SK-N-SH (cell line): ENCODE measurements at regions not wholly inside any gene's neighbourhood (a gene's known extent, or its start where the extent isn't known, plus 50 kb on each side); places are given as distances from the start of the nearest gene placed in this dataset.

Experiments
- CTCF ChIA-PET: fragments of 300-600, 350-600 bp; formaldehyde crosslinking; extraction: SDS; loops from one replicate; lab custom pipeline; 2021; lab: Yijun Ruan, JAX
- POLR2A ChIA-PET: fragments of 350-600 bp; sonication (Branson Sonifier 250); formaldehyde crosslinking; extraction: SDS; loops from one replicate; lab custom pipeline; 2020; ENCODE audit warnings: antibody characterized with exemption, inconsistent platforms; lab: Yijun Ruan, JAX
- DNase-seq: peaks from one replicate; pipeline ENCODE4 v3.0.0; 2012
- H2AFZ ChIP-seq: fragments of 200-600 bp; sonication (generic); 2 replicates; pipeline ENCODE4 v1.8.1; 2016; ENCODE audit warnings: antibody characterized with exemption, mild to moderate bottlenecking, low read depth
- H3F3A ChIP-seq: fragments of 200-600 bp; sonication (generic); replicated peaks from 2 replicates; pipeline ENCODE3; 2016; ENCODE audit warnings: antibody characterized with exemption, mild to moderate bottlenecking; ENCODE audit not compliant: insufficient read depth
- H3K27ac ChIP-seq, 2 experiments: fragments of 200-500 bp in 1 of 2; fragments of 200-600 bp in 1 of 2; sonication (Bioruptor generic) in 1 of 2; sonication (generic), shearing (Covaris generic) in 1 of 2; 2 replicates each; pipeline versions ENCODE4 v1.5.1 to v1.6.1; 2014 to 2016; ENCODE audit warnings: low read depth in 2 of 2, inconsistent platforms in 1 of 2, low read length in 1 of 2, mild to moderate bottlenecking in 1 of 2, mixed read lengths in 1 of 2
- H3K27me3 ChIP-seq: fragments of 200-600 bp; sonication (generic), shearing (Covaris generic); 2 replicates; pipeline ENCODE4 v1.6.1; 2016; ENCODE audit warnings: mixed run types; ENCODE audit not compliant: insufficient read depth
- H3K36me3 ChIP-seq, 2 experiments: fragments of 200-500 bp in 1 of 2; fragments of 200-600 bp in 1 of 2; sonication (Bioruptor generic) in 1 of 2; sonication (generic) in 1 of 2; replicated peaks in 1 of 2; 2 replicates each; pipeline versions ENCODE3 to v1.5.1; 2014 to 2016; ENCODE audit warnings: low read length in 1 of 2, mild to moderate bottlenecking in 1 of 2; ENCODE audit not compliant: insufficient read depth in 2 of 2, control insufficient read depth in 1 of 2
- H3K4me1 ChIP-seq, 2 experiments: fragments of 200-500 bp in 1 of 2; fragments of 200-600 bp in 1 of 2; sonication (Bioruptor generic) in 1 of 2; sonication (generic), shearing (Covaris generic) in 1 of 2; 2 replicates each; pipeline versions ENCODE4 v1.5.1 to v1.6.1; 2014 to 2016; ENCODE audit warnings: low read depth in 1 of 2, low read length in 1 of 2, mixed run types in 1 of 2; ENCODE audit not compliant: insufficient read depth in 2 of 2, control insufficient read depth in 1 of 2
- H3K4me2 ChIP-seq: fragments of 200-600 bp; sonication (generic), shearing (Covaris generic); 2 replicates; pipeline ENCODE4 v1.6.1; 2017; ENCODE audit warnings: mixed run types
- H3K4me3 ChIP-seq, 2 experiments: fragments of 200-500 bp in 1 of 2; fragments of 200-600 bp in 1 of 2; sonication (Bioruptor generic) in 1 of 2; sonication (generic), shearing (Covaris generic) in 1 of 2; 2 replicates each; pipeline versions ENCODE4 v1.5.1 to v1.8.1; 2014 to 2016; ENCODE audit warnings: low read depth in 2 of 2, inconsistent platforms in 1 of 2, low read length in 1 of 2, mild to moderate bottlenecking in 1 of 2, mixed read lengths in 1 of 2, moderate library complexity in 1 of 2
- H3K79me2 ChIP-seq: fragments of 200-600 bp; sonication (generic); 2 replicates; pipeline ENCODE4 v1.8.1; 2017; ENCODE audit warnings: mild to moderate bottlenecking; ENCODE audit not compliant: insufficient read depth
- H3K9ac ChIP-seq: fragments of 200-600 bp; sonication (generic); 2 replicates; pipeline ENCODE4 v1.6.1; 2017; ENCODE audit warnings: mixed run types
- H3K9me2 ChIP-seq: fragments of 200-600 bp; sonication (generic); 2 replicates; pipeline ENCODE4 v1.6.1; 2017; ENCODE audit warnings: mixed run types
- H3K9me3 ChIP-seq: fragments of 200-600 bp; sonication (generic); 2 replicates; pipeline ENCODE4 v1.6.1; 2017; ENCODE audit warnings: mixed run types, mild to moderate bottlenecking, moderate library complexity
- H4K20me1 ChIP-seq: fragments of 200-600 bp; sonication (generic); 2 replicates; pipeline ENCODE4 v1.6.1; 2017; ENCODE audit warnings: mild to moderate bottlenecking, mixed run types; ENCODE audit not compliant: insufficient read depth
- CHD2 ChIP-seq: fragments of 150-350 bp; IDR thresholded peaks from 2 replicates; pipeline ENCODE4 v1.6.1; 2018; ENCODE audit warnings: low read length; ENCODE audit not compliant: partially characterized antibody
- ELF1 ChIP-seq: IDR thresholded peaks from 2 replicates; pipeline ENCODE4 v1.4.0; 2012
- EP300 ChIP-seq, 2 experiments: IDR thresholded peaks; 2 replicates each; pipeline versions ENCODE4 v1.4.0 to v1.6.1; 2012; ENCODE audit warnings: borderline replicate concordance in 1 of 2, low read depth in 1 of 2, low read length in 1 of 2
- FOSL2 ChIP-seq: IDR thresholded peaks from 2 replicates; pipeline ENCODE4 v1.4.0; 2012; ENCODE audit warnings: low read depth, mild to moderate bottlenecking, moderate library complexity, borderline replicate concordance
- FOXM1 ChIP-seq: IDR thresholded peaks from 2 replicates; pipeline ENCODE4 v1.4.0; 2012; ENCODE audit warnings: low read depth, mild to moderate bottlenecking
- GABPA ChIP-seq: IDR thresholded peaks from 2 replicates; pipeline ENCODE4 v1.4.0; 2012; ENCODE audit warnings: low read depth, mild to moderate bottlenecking
- GATA2 ChIP-seq: sonication (generic); formaldehyde crosslinking; IDR thresholded peaks from 2 replicates; pipeline ENCODE4 v1.5.0; 2020; ENCODE audit warnings: mild to moderate bottlenecking, missing genetic modification reagents
- JUND ChIP-seq: IDR thresholded peaks from 2 replicates; pipeline ENCODE4 v1.4.0; 2012
- MEF2A ChIP-seq: IDR thresholded peaks from 2 replicates; pipeline ENCODE4 v1.4.0; 2012; ENCODE audit warnings: low read depth, borderline replicate concordance
- NFIC ChIP-seq: IDR thresholded peaks from 2 replicates; pipeline ENCODE4 v1.4.0; 2012; ENCODE audit warnings: borderline replicate concordance
- POLR2AphosphoS5 ChIP-seq: IDR thresholded peaks from 2 replicates; pipeline ENCODE4 v1.6.1; 2012; ENCODE audit warnings: low read depth, low read length
- RAD21 ChIP-seq: IDR thresholded peaks from 2 replicates; pipeline ENCODE4 v1.6.1; 2012; ENCODE audit warnings: mild to moderate bottlenecking, low read length
- RCOR1 ChIP-seq: fragments of 150-350 bp; IDR thresholded peaks from 2 replicates; pipeline ENCODE4 v1.6.1; 2017; ENCODE audit warnings: antibody characterized with exemption, low read length
- RFX5 ChIP-seq: IDR thresholded peaks from 2 replicates; pipeline ENCODE4 v1.6.1; 2012; ENCODE audit warnings: mild to moderate bottlenecking, improper control_type of control experiment, low read length
- SMC3 ChIP-seq: IDR thresholded peaks from 2 replicates; pipeline ENCODE4 v1.6.1; 2012; ENCODE audit warnings: low read depth, low read length, improper control_type of control experiment
- TEAD4 ChIP-seq: IDR thresholded peaks from 2 replicates; pipeline ENCODE4 v1.4.0; 2012; ENCODE audit warnings: mild to moderate bottlenecking, borderline replicate concordance; ENCODE audit not compliant: insufficient read depth
- WGBS: methylation state at CpG from one replicate; pipeline ENCODE4 v1.1.6; 2017; ENCODE audit warnings: low lambda C conversion rate; 5-methylcytosine and 5-hydroxymethylcytosine counted together
- TF ChIP-seq, protein P1 (sequence below): IDR thresholded peaks from 2 replicates; pipeline ENCODE4 v1.6.1; 2012; ENCODE audit warnings: mild to moderate bottlenecking, low read depth, low read length, moderate library complexity
- TF ChIP-seq, protein P2 (sequence below): IDR thresholded peaks from 2 replicates; pipeline ENCODE4 v1.4.0; 2012; ENCODE audit warnings: low read depth
- TF ChIP-seq, protein P3 (sequence below): IDR thresholded peaks from 2 replicates; pipeline ENCODE4 v1.4.0; 2012; ENCODE audit warnings: low read depth, borderline replicate concordance
- TF ChIP-seq, protein P4 (sequence below): fragments of 150-350 bp; IDR thresholded peaks from 2 replicates; pipeline ENCODE4 v1.6.1; 2016; ENCODE audit warnings: mild to moderate bottlenecking, low read depth, low read length

DNA sequence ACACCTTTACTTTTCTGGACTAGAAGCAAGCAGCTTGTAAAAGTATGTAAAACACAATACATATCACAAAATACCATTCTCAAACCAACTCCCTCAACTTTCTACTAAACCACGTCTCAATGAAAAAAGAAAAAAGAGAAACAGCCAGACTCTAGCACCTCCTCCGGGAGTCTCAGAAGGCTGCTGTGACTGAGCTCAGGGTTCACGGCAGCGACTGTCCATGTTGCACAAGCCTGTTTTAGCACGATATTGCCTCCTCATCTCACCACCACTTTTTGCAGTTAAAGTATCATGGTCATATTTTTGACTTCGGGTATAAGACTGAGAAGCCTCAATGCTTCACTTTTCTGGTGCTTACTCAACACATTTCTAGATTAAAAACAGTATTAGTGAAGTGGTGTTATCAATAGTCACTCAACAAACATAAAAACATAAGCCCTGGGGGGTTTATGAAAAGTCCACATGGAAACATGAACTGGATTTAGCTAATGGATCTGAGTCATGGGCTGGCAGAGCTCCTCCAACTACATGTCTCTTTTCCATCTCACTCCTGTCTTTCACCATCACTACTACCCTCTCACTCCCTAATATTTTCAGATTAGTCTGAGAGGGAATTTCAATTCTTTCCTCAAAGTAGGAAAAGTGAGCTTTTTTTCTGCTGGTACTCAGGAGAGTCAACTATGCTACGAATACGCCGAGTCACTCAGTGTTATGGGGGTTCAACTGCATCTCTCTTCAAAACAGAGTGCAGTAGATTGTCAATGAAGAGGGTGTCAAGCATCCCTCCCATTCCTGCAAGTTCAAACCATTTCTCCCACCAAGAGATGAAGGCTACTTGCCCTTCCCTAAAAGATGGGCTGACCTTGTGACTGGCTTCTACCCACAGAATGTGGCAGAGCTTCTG, 113.7 kb downstream of the OSR1 start:
- Histone ChIP-seq H3F3A (no peaks in the 10 kb centered on the region), H3K9me2 (no peaks in the 10 kb centered on the region), H3K4me1 (no peaks in the 10 kb centered on the region), H3K9me3 (no peaks in the 10 kb centered on the region), H3K4me3 (no peak overlapping the region), H3K27ac (no peak overlapping the region), H3K27me3 (no peaks in the 10 kb centered on the region), H4K20me1 (no peaks in the 10 kb centered on the region), H3K79me2 (no peaks in the 10 kb centered on the region), H2AFZ (no peak overlapping the region), H3K4me2 (no peak overlapping the region), H3K36me3 (no peaks in the 10 kb centered on the region), H3K9ac (no peak overlapping the region)
- no peak for DNase-seq
- CTCF ChIA-PET, result interaction anchor here (0.6 to 1.0 kb wide), 2 partner anchors 8 to 1581 kb away, joined by 3 read pairs; no protein-coding TSS in a partner anchor
- WGBS, result 77% methylated on average over 9 of the region's 9 CpGs
- POLR2A ChIA-PET, result interaction anchor here (0.6 kb wide), 1 partner anchor 1095 kb away, joined by 4 read pairs; no protein-coding TSS in a partner anchor
- TF ChIP-seq RCOR1 (no peak), RFX5 (no peak), POLR2AphosphoS5 (no peak), MEF2A (no peak), TEAD4 (no peak), RAD21 (no peak), EP300 (IDR thresholded peaks at IDR 0.05; ENCODE audit: borderline replicate concordance in 1 of 2, low read depth in 1 of 2, low read length in 1 of 2) (no peak), ELF1 (no peak), GABPA (no peak), JUND (no peak), FOSL2 (no peak), CHD2 (no peak), GATA2 (CRISPR knock-in tag) (no peak), SMC3 (no peak), FOXM1 (no peak), NFIC (no peak)
- TF ChIP-seq, protein P1, sequence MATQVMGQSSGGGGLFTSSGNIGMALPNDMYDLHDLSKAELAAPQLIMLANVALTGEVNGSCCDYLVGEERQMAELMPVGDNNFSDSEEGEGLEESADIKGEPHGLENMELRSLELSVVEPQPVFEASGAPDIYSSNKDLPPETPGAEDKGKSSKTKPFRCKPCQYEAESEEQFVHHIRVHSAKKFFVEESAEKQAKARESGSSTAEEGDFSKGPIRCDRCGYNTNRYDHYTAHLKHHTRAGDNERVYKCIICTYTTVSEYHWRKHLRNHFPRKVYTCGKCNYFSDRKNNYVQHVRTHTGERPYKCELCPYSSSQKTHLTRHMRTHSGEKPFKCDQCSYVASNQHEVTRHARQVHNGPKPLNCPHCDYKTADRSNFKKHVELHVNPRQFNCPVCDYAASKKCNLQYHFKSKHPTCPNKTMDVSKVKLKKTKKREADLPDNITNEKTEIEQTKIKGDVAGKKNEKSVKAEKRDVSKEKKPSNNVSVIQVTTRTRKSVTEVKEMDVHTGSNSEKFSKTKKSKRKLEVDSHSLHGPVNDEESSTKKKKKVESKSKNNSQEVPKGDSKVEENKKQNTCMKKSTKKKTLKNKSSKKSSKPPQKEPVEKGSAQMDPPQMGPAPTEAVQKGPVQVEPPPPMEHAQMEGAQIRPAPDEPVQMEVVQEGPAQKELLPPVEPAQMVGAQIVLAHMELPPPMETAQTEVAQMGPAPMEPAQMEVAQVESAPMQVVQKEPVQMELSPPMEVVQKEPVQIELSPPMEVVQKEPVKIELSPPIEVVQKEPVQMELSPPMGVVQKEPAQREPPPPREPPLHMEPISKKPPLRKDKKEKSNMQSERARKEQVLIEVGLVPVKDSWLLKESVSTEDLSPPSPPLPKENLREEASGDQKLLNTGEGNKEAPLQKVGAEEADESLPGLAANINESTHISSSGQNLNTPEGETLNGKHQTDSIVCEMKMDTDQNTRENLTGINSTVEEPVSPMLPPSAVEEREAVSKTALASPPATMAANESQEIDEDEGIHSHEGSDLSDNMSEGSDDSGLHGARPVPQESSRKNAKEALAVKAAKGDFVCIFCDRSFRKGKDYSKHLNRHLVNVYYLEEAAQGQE, result no peak
- TF ChIP-seq, protein P2, sequence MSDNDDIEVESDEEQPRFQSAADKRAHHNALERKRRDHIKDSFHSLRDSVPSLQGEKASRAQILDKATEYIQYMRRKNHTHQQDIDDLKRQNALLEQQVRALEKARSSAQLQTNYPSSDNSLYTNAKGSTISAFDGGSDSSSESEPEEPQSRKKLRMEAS, result no peak
- TF ChIP-seq, protein P3, sequence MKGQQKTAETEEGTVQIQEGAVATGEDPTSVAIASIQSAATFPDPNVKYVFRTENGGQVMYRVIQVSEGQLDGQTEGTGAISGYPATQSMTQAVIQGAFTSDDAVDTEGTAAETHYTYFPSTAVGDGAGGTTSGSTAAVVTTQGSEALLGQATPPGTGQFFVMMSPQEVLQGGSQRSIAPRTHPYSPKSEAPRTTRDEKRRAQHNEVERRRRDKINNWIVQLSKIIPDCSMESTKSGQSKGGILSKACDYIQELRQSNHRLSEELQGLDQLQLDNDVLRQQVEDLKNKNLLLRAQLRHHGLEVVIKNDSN, result no peak
- TF ChIP-seq, protein P4, sequence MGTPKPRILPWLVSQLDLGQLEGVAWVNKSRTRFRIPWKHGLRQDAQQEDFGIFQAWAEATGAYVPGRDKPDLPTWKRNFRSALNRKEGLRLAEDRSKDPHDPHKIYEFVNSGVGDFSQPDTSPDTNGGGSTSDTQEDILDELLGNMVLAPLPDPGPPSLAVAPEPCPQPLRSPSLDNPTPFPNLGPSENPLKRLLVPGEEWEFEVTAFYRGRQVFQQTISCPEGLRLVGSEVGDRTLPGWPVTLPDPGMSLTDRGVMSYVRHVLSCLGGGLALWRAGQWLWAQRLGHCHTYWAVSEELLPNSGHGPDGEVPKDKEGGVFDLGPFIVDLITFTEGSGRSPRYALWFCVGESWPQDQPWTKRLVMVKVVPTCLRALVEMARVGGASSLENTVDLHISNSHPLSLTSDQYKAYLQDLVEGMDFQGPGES, result no peak
